NCI-H526 (cell line): ENCODE measurements at regions not wholly inside any gene's neighbourhood (a gene's known extent, or its start where the extent isn't known, plus 50 kb on each side); places are given as distances from the start of the nearest gene placed in this dataset.
A peak's percentile ranks its signal among the peaks of the same experiment; 100 is the strongest.
"Not testable (repeated sequence)": the region's sequence is repeated elsewhere in the genome, so short reads cannot be mapped to it uniquely, and the experiment has no call there.

Source experiments
- DNase-seq, 2 experiments: peaks; one replicate each; lab custom pipeline; 2025; lab: John Stamatoyannopoulos, UW

DNA sequence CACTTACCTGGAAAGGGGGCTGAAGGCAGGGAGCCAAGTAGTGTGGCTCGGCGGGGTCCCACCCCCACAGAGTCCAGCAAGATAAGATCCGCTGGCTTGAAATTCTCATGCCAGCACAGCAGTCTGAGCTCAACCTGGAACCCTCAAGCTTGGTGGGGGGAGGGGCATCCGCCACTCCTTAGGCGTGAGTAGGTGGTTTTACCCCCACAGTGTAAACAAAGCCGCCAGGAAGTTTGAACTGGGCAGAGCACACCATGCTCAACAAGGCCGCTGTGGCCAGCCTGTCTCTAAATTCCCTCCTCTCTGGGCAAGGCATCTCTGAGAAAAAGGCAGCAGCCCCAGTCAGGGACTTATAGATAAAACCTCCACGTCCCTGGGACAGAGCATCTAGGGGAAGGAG is 156.3 kb downstream of the KBTBD8 start:
- no peak for DNase-seq

GRCh38 chr3:67167481-67167880 is 169.4 kb downstream of the KBTBD8 start:
- DNase-seq = no peak

DNA sequence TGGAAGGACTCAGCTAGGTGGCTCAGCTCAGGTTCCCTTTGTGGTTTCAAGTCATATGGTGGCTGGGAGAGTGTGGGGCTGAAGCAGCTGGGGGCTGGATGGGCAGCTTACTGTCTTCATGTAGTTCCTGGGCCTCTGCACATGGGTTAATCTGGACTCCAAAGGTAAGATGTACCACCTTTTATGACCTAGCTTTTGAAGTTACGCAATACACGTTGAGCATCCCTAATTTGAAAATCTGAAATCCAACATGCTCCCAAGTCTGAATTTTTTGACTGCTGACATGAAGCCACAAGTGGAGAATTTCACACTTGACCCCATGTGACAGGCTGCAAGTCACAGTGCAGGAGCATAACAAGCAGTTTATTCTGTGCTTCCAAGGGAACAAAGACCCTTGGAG is 173.7 kb downstream of the KBTBD8 start:
- no peak for DNase-seq

- DNase-seq = not testable (repeated sequence)
These were observed 175.0 kb downstream of the KBTBD8 start for GRCh38 chr3:67173130-67173529.

- DNase-seq = no peak
These were observed 178.3 kb downstream of the KBTBD8 start for GRCh38 chr3:67176396-67176795.

DNA sequence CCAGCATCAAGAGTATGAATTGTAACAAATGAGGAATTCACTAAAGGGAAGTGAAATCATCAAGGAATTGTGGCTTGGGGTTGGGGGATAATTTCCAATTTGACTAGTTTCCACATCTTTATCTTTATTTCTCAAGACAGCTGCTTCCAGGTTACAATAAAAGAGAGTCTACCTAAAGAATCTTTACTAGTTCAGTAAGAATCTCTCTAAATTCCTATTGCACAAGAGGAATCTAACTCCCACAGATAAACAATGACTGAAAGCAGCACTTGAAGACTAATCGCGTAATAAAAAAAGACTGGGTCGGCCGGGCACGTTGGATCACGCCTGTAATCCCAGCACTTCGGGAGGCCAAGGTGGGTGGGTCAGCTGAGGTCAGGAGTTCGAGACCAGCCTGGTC is 194.4 kb downstream of the KBTBD8 start:
- DNase-seq = no peak

GRCh38 chr3:67196677-67197076 is 198.6 kb downstream of the KBTBD8 start:
- no peak for DNase-seq

DNA sequence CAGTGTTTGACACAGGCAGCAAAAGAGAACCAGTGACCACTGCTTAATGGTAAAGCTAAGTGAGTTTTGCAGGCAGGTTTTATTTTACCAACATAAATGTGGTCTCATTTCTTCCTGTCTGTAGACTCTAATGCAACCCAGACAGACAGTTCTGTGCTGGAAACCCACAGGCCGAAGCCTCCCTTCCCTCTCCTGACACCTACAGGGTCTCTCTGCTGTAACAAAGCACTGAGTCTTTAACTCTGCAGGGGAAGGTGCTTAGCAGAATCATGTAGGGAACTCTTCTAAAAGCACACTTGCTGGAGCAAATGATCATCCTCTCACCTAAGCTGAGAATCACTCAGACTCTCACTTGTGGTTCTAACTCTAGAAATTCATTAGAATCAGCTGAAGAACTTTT is 200.3 kb downstream of the KBTBD8 start:
- no peak for DNase-seq

DNA sequence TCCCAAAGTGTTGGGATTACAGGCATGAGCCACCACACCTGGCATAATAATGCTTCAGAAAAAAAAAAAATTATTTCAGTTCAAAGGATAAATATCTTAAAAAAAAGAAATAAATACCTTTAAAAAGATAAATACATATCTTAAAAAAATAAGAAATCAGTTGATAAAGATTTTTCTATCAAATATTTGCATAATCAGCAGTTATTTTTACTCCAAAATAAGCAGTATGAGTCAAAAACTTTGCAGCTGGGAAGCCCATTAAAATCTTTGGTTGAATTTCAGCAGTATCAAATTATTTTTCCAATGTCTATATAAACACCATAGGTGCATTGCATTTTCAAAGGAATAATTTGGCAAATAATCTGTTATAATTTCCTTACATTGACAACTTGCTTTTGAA is 202.5 kb downstream of the KBTBD8 start:
- no peak for DNase-seq

- no peak for DNase-seq
These were observed 202.9 kb downstream of the KBTBD8 start for GRCh38 chr3:67201026-67201425.

DNA sequence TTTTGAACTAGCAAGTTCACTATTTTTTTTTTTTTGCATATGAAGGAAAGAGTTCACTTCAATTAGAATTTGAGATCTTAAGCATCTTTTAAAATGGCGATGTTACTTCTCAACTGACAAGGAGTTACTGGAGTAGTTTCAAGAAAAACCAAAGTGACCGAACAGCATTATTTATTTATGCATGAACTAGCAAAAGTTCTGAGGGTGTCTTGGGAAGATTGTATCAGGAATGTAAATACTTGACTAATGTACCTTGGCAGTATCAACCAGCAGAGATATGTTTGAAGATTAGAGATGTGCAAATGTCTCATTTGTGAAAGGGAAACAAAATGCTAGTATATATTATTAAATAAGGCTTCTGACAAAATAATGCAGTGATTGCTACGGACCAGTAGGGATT is 203.9 kb downstream of the KBTBD8 start:
- no peak for DNase-seq

DNA sequence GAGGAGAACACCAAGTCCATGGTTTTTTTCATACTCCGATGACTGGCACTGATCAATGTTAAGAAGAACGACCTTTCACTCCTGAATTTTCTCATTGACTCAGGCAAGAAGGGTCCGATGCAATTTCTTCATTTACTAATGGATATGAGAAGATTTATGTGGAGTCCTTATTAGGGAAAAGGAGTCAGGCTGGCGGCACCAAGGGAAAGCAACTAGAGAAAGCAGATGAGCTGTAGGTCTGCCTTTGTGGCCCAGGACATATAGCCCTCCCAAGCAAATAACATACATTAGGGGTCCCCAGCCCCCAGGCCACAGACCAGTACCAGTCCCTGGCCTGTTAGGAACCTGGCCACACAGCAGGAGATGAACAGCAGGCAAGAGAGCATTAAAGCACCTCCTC is 206.8 kb downstream of the KBTBD8 start:
- no peak for DNase-seq

- peak in 1 of 2 experiments; percentile 51 for DNase-seq
These were observed 217.6 kb downstream of the KBTBD8 start for GRCh38 chr3:67215690-67216089.

DNA sequence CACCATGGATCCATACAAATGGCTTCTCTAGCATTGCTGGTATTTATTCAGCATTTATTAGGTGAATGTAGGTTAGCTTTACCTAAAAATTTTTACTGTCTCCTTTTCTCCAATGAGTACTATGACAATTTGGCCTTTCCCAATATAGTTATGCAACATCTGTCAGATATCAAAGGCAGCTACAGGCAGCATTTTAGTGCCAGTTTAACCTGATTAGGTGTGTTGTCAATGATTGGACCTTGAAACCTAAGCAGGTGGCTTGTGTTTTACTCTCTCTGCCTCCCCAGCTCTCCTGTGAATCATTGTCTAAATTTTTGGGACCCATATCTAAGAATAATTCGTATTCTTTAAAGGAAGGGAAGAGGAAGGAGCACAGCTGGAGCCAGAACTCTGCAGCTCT is 228.9 kb downstream of the KBTBD8 start:
- no peak for DNase-seq

GRCh38 chr3:67228136-67228535 is 230.0 kb downstream of the KBTBD8 start:
- DNase-seq = no peak

- DNase-seq = no peak
These were observed 234.5 kb downstream of the KBTBD8 start for GRCh38 chr3:67232642-67233041.

- no peak for DNase-seq
These were observed 241.2 kb downstream of the KBTBD8 start for GRCh38 chr3:67239353-67239752.

DNA sequence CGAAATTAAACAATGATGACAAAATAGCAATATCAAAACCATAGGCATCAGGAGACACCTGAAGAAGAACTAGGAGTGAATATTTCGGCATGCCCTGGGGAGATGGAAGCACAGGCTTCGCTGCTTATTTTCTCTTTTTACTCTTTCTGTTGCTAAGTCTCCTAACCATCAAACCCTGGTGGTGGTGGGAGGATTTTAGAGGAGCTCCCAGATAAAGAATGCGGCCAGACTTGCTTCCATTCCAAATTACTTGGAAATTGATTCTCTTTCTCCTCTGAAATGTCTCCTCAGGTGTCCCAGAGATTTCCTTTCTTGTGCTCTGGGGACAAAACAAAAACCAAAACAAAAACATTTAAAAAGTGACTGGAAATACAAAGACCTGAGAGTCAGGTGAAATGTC is 243.0 kb downstream of the KBTBD8 start:
- DNase-seq = no peak

- DNase-seq = no peak
These were observed 246.0 kb downstream of the KBTBD8 start for GRCh38 chr3:67244130-67244529.

GRCh38 chr3:67245545-67245944 is 247.4 kb downstream of the KBTBD8 start:
- no peak for DNase-seq

- DNase-seq = no peak
These were observed 250.6 kb downstream of the KBTBD8 start for GRCh38 chr3:67248726-67249125.

DNA sequence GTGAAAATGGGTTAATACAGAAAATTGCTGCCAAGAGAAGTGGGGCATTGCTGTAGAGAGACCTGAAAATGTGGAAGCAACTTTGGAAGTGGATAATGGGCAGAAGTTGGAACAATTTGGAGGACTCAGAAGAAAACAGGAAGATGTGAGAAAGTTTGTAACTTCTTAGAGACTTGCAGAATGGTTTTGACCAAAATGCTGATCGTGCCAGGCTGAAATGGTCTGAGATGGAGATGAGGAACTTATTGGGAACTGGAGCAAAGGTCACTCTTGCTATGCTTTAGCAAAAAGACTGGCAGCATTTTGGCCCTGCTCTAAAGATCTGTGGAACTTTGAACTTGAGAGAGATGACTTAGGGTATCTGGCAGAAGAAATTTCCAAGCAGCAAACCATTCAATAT is 254.8 kb downstream of the KBTBD8 start:
- not testable (repeated sequence) for DNase-seq

DNA sequence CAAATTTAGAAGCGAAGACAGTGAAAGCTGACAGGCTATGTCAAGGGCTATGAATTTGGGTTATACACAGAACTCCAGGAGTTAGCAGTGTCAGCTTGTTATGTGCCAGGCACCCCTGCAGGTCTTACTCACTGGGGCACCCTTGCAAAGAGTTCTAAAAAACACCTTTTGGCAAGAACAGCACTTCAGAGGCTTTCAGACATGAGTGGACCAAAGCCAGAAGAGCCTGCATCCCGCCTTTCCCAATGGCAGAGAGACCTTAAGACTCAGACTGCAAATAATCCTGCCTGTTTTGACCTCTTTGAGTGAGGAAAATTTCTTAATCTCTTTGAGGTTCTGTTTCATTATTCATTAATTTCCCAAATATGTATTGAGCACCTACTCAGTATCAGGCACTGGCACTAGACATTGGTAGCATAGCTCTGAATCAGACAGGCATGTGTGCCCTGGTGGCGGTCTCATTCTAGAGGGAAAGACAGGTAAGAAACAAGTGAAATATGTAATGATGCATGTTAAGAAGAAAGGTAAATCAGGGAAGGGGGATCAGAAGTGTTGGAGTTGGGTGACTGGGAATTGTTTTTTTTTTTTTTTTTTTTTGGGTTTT is 280.0 kb downstream of the KBTBD8 start:
- DNase-seq = no peak

DNA sequence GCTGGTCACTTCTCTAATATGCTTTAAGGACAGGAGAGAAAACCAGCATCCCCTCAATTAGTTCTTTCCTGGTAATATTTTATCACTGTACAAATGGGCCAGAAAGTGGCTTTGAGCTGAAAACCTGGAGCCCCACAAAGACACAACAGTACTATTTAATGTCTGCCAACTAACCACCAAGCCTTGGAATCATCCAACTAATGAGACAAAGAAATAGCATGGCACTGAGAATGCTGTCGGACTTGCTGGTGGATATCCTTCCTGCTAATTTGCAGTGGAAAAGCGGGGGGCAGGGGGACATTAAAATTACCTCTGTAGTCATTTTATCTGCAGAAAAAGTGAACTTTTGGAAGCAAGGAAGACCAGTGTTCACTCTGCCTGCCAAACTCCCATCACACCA is 288.5 kb downstream of the KBTBD8 start:
- no peak for DNase-seq
